ENCODE measurements at regions not wholly inside any gene's neighbourhood (a gene's known extent, or its start where the extent isn't known, plus 50 kb on each side); places are given as distances from the start of the nearest gene placed in this dataset.

DNA sequence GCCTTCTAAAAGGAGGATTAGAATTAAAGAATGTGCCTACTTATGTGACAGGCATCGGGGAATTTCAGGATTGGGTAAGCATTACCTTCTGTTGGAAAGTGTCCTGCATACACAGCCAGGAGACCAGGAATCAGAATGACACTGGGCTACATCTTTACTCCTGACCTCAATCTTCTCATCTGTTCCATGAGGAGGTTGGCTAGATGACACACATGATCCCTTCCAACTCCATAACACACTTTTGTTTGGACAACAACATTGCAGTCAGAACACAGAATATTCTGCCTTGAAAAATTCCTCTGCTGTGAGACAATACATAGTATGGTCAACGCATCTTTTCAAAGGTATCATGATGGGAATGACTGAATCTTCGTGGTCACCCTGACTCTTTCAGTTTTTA, 1281.2 kb upstream of the SORCS1 start:
- TF ChIP-seq, protein P1, sequence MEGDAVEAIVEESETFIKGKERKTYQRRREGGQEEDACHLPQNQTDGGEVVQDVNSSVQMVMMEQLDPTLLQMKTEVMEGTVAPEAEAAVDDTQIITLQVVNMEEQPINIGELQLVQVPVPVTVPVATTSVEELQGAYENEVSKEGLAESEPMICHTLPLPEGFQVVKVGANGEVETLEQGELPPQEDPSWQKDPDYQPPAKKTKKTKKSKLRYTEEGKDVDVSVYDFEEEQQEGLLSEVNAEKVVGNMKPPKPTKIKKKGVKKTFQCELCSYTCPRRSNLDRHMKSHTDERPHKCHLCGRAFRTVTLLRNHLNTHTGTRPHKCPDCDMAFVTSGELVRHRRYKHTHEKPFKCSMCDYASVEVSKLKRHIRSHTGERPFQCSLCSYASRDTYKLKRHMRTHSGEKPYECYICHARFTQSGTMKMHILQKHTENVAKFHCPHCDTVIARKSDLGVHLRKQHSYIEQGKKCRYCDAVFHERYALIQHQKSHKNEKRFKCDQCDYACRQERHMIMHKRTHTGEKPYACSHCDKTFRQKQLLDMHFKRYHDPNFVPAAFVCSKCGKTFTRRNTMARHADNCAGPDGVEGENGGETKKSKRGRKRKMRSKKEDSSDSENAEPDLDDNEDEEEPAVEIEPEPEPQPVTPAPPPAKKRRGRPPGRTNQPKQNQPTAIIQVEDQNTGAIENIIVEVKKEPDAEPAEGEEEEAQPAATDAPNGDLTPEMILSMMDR (conservative IDR thresholded peaks at IDR 0.05; ENCODE audit: low read depth, low read length), result no peak
- TF ChIP-seq BHLHE40 (IDR thresholded peaks at IDR 0.05; ENCODE audit: low read depth, low read length) (no peak), MXI1 (IDR thresholded peaks at IDR 0.05; ENCODE audit: borderline replicate concordance, low read depth, low read length) (no peak), POLR2A (IDR thresholded peaks at IDR 0.05; ENCODE audit: low read depth, low read length) (no peak), MAFK (IDR thresholded peaks at IDR 0.05; ENCODE audit: low read depth, low read length) (no peak), RAD21 (IDR thresholded peaks at IDR 0.05; ENCODE audit: low read length) (no peak), MAZ (IDR thresholded peaks at IDR 0.05; ENCODE audit: borderline replicate concordance, low read depth, low read length) (no peak), RCOR1 (IDR thresholded peaks at IDR 0.05; ENCODE audit: insufficient replicate concordance, low read length) (no peak), CEBPB (IDR thresholded peaks at IDR 0.05; ENCODE audit: low read depth, low read length) (no peak), RFX5 (IDR thresholded peaks at IDR 0.05; ENCODE audit: low read depth, low read length) (no peak), FOS (IDR thresholded peaks at IDR 0.05; ENCODE audit: low read depth, low read length) (no peak), SMC3 (IDR thresholded peaks at IDR 0.05; ENCODE audit: low read depth, low read length) (no peak)
- TF ChIP-seq, protein P2, sequence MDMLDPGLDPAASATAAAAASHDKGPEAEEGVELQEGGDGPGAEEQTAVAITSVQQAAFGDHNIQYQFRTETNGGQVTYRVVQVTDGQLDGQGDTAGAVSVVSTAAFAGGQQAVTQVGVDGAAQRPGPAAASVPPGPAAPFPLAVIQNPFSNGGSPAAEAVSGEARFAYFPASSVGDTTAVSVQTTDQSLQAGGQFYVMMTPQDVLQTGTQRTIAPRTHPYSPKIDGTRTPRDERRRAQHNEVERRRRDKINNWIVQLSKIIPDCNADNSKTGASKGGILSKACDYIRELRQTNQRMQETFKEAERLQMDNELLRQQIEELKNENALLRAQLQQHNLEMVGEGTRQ (IDR thresholded peaks at IDR 0.05; ENCODE audit: low read depth, low read length), result no peak
- TF ChIP-seq, protein P3, sequence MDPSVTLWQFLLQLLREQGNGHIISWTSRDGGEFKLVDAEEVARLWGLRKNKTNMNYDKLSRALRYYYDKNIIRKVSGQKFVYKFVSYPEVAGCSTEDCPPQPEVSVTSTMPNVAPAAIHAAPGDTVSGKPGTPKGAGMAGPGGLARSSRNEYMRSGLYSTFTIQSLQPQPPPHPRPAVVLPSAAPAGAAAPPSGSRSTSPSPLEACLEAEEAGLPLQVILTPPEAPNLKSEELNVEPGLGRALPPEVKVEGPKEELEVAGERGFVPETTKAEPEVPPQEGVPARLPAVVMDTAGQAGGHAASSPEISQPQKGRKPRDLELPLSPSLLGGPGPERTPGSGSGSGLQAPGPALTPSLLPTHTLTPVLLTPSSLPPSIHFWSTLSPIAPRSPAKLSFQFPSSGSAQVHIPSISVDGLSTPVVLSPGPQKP (IDR thresholded peaks at IDR 0.05; ENCODE audit: borderline replicate concordance, low read depth, low read length), result no peak

All from IMR-90 (cell line).